Activated CD4-positive, alpha-beta T cell treated with anti-CD3 and anti-CD28 coated beads, Interleukin-10, Interleukin-2, amounts not matched to agents 100 ng/mL and 50 ng/mL, durations not matched to agents 16 hours and 8 hours (primary cell): ENCODE measurements at regions not wholly inside any gene's neighbourhood (a gene's known extent, or its start where the extent isn't known, plus 50 kb on each side); places are given as distances from the start of the nearest gene placed in this dataset.
"Not testable (repeated sequence)": the region's sequence is repeated elsewhere in the genome, so short reads cannot be mapped to it uniquely, and the experiment has no call there.

Experiments used
- DNase-seq: peaks from one replicate; pipeline ENCODE4 v3.0.0-alpha.2; 2020

- no peak for DNase-seq
Measured at GRCh38 chr11:81705283-81705682, 1028.4 kb downstream of the FAM181B start.

GRCh38 chr11:81700076-81700475 is 1033.6 kb downstream of the FAM181B start:
- DNase-seq, result no peak

- no peak for DNase-seq
Measured at GRCh38 chr11:81687057-81687456, 1046.6 kb downstream of the FAM181B start.

GRCh38 chr11:81674211-81674610 is 1059.5 kb downstream of the FAM181B start:
- DNase-seq, result peak; percentile 77

GRCh38 chr11:81673001-81673400 is 1060.7 kb downstream of the FAM181B start:
- DNase-seq, result peak; percentile 0

GRCh38 chr11:81669935-81670543 is 1063.6 kb downstream of the FAM181B start:
- no peak for DNase-seq

GRCh38 chr11:81658722-81659121 is 1074.9 kb downstream of the FAM181B start:
- DNase-seq, result peak; percentile 54

- DNase-seq, result no peak
Measured at GRCh38 chr11:81655351-81655750, 1078.3 kb downstream of the FAM181B start.

GRCh38 chr11:81647374-81647773 is 1086.3 kb downstream of the FAM181B start:
- no peak for DNase-seq

GRCh38 chr11:81644239-81644840 is 1089.3 kb downstream of the FAM181B start:
- DNase-seq, result peak; percentile 55

GRCh38 chr11:81634483-81634882 is 1099.2 kb downstream of the FAM181B start:
- DNase-seq, result no peak

GRCh38 chr11:81602508-81602907 is 1131.2 kb downstream of the FAM181B start:
- DNase-seq, result no peak

GRCh38 chr11:81596704-81597103 is 1137.0 kb downstream of the FAM181B start:
- no peak for DNase-seq

GRCh38 chr11:81585390-81585933 is 1148.2 kb downstream of the FAM181B start:
- no peak for DNase-seq

GRCh38 chr11:81579339-81579738 is 1154.3 kb downstream of the FAM181B start:
- no peak for DNase-seq

GRCh38 chr11:81578571-81578970 is 1155.1 kb downstream of the FAM181B start:
- DNase-seq, result no peak

- DNase-seq, result no peak
Measured at GRCh38 chr11:81574301-81574700, 1159.4 kb downstream of the FAM181B start.

- DNase-seq, result no peak
Measured at GRCh38 chr11:81573367-81573766, 1160.3 kb downstream of the FAM181B start.

GRCh38 chr11:81570669-81571068 is 1163.0 kb downstream of the FAM181B start:
- no peak for DNase-seq

GRCh38 chr11:81569999-81570398 is 1163.7 kb downstream of the FAM181B start:
- DNase-seq, result no peak

GRCh38 chr11:81568918-81569317 is 1164.7 kb downstream of the FAM181B start:
- DNase-seq, result no peak

GRCh38 chr11:81548123-81548522 is 1185.5 kb downstream of the FAM181B start:
- DNase-seq, result no peak

- not testable (repeated sequence) for DNase-seq
Measured at GRCh38 chr11:81539806-81540205, 1193.9 kb downstream of the FAM181B start.

- no peak for DNase-seq
Measured at GRCh38 chr11:81515566-81515965, 1218.1 kb downstream of the FAM181B start.
